Stimulated activated CD4-positive, alpha-beta T cell treated with anti-CD3 and anti-CD28 coated beads, Interleukin-12 subunit alpha, Interleukin-12 subunit beta, amount 100 ng/mL, for 48 hours (primary cell): ENCODE measurements at regions not wholly inside any gene's neighbourhood (a gene's known extent, or its start where the extent isn't known, plus 50 kb on each side); places are given as distances from the start of the nearest gene placed in this dataset.

Experiments used
- DNase-seq, 3 donors: peaks; one replicate each; pipeline ENCODE4 v3.0.0-alpha.2; 2020; ENCODE audit warnings: low read depth in 2 of 3, low spot score in 1 of 3

GRCh38 chr15:46786590-46787285 is 930.6 kb upstream of the SEMA6D start:
- no peak for DNase-seq

DNA sequence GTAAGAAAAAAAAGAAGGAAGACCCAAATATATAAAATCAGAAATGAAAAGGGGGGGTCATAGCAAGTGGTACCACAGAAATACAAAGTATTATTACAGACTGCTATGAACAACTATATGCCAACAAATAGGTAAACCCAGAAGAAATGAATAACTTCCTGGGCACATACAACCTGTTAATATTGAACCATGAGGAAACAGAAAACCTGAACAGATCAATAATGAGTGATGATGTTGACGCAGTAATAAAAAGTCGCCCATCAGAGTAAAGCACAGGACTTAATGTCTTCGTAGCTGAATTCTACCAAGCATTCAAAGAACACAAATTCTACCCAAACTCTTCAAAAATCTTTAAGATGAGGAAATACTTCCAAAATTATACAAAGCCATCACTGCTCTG is 921.6 kb upstream of the SEMA6D start:
- no peak for DNase-seq

DNA sequence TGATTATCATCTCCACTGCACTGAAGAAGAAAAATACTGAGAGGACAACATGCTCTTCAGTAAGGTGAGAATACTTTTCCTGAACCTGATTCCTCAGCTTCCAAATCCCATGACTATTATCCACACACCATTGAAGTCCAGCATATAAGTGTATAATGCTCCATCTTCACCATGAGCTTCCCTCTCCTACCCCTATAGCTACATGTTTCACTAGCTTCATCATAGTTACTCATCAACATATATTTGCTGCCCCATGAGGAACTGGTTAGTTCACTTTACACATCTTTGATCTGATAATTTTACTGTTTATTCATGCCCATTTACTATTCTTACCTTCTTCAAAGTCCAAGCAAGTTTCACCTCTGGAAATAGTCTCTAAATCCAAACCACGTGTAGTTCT is 908.5 kb upstream of the SEMA6D start:
- no peak for DNase-seq

- no peak for DNase-seq
These were observed 902.1 kb upstream of the SEMA6D start for GRCh38 chr15:46815240-46815639.

- no peak for DNase-seq
These were observed 901.5 kb upstream of the SEMA6D start for GRCh38 chr15:46815765-46816164.

DNA sequence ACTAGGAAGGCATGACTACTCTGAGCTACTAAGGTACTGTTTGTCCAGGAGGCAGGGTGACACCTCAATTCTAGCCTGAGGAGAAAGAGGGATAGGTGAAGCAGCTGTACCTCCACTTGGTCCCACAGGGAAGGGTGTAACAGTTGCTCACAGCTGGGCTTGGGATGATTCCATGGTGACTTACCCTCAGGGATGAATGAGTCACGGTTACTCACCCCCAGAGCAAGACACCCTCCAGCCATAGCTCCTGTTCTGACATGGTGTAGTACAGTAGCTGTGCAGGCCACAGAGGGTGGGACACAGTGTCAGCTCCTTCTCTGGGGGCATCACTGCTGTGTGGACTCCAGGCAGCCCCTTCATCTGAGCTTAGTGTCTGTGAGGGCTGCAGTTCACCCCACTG is 868.6 kb upstream of the SEMA6D start:
- DNase-seq: no peak

DNA sequence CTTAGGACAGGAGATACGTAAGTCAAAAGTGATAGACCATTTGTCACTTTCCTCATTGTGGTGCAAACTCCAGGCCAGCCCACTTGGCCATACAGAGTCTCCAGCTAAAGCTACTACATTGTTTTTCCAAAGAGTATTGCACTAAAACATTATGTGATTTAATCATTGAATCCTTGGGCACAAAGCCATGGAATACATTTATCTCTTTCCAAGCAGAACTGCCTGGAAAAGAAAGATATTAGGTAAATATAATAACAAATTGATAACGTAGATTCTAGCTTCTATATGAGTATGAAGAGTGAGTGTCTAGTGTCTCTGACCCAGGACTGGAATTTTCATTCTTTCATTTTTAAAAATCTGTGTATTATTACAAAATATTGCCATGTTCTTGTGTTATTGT is 863.7 kb upstream of the SEMA6D start:
- no peak for DNase-seq

DNA sequence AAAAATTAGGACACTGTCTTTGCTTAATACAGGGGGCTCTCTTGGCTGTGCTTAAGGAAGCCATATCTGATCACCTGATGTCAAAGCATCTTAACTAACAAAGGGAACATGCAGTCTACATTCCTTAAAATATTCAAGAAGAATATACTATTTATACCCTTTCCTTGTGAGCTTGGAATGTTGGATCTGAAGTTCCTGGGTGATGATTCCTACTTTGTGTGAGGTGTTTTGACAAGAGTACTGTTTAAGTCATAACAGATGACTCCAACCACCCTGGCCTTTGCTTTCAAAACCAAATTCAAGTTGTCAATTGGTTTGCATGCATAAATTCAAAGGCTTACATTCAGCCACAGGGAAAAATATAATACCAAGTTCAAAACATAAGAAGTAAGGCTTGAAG is 862.7 kb upstream of the SEMA6D start:
- no peak for DNase-seq

DNA sequence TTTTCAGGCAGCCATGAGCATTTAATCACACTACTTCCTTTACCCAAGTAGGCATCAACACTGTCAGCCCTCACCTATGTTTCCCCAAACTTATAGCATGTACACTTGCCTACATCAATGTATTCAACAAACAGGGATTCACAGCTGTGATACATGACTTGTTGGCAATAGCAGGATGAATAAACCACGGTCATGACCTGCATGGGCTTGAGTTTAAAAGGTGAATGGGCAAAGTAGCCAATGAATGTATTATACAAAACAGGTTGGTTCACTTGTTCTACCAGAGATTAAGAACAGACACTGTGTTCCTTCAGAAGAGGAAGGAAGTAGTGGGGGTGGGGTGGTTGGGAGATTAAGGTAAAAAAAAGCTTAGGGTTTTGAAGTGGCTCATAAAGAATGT is 861.9 kb upstream of the SEMA6D start:
- DNase-seq: no peak

- no peak for DNase-seq
These were observed 860.3 kb upstream of the SEMA6D start for GRCh38 chr15:46856839-46857502.

DNA sequence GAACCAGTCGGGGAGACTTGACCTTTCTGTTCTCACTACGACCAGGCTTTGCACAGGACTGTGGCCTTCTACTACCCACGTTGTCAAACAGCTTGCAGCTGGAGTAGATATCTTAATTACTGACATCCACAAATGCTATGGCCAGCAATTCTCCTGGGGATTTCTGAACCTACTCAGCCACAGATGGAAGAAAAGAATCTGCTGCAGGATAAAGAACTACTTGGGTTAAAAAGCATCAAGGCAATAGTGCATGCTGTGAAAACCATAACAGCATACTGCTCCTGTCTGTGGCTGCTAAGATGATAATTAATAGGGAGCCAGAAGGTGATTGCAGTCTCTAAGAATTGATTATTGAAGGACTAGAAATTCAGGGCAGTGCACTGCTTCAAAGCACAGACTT is 859.2 kb upstream of the SEMA6D start:
- DNase-seq: no peak

GRCh38 chr15:46861796-46862195 is 855.5 kb upstream of the SEMA6D start:
- DNase-seq: no peak

- DNase-seq: no peak
These were observed 852.1 kb upstream of the SEMA6D start for GRCh38 chr15:46865155-46865554.

- no peak for DNase-seq
These were observed 844.9 kb upstream of the SEMA6D start for GRCh38 chr15:46872286-46872980.

GRCh38 chr15:46872981-46873330 is 844.3 kb upstream of the SEMA6D start:
- DNase-seq: no peak

DNA sequence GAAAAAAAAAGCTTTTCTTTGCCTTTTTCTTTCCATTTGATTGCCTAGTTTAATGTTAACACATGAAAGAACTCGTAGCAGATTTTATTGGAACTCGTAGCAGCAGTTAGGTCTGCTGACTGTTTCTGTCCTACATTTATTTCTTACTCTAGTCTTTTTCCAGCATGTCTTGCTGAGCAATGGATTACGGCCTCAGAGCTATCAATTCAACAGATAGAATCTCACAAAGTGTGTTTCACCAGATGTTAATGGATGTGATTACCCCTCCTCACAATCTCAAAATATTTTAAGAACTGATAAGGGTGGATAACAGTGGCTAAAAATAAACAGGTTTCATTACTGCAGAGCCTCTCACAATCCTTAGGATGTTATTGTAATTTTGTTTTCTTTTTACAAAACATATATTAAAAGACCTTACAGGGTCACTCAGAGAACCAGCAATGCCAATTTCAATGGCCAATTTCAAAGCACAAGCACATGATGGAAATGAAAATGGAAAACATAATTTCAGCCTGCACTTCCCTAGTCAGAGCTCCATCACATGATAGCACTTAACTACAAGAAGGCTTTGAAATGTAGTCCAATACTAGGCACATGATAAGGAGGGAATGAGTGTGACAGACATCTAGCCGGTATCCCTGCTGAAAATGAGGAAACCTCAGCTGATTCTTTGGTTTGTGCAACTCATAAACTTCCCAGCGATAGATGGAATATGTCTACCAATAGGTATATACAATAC is 838.1 kb upstream of the SEMA6D start:
- no peak for DNase-seq

DNA sequence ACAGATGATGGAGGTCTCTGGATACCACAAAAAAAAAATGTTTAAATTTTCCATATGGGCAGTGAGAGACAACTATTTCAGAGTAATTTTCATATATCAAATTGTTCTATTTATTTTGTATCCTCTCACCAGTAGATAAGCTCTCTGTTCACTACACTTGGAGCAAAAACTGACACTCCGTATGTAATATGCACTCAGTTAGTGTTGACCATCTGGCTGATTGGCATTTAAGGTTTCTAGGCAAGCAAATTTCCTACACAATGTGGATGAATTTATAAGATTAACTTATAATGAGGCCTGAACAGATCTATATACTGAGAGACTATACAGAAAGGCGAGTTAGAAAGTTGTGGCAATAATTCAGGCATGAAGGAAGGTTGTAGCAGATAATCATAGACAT is 836.5 kb upstream of the SEMA6D start:
- no peak for DNase-seq

GRCh38 chr15:46892621-46893160 is 824.6 kb upstream of the SEMA6D start:
- DNase-seq: no peak

DNA sequence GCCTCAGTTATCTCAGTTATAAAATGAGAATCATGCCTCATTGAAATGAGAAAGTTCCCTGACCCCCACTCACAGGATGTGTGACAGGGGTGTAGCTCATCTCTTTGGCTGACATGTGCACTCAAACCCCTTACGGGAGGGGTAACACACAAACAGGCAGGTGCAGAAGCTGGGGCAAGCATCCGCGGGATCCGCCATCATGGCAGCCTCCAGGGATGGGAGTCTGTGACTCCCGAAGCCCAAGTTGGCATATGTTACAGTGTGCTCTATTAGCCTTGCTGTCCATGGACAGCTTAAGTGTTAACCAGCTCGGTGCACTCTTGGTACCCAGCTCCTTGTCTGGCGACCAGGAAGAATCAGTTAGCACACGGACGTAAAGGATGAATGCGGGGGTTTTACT is 822.7 kb upstream of the SEMA6D start:
- no peak for DNase-seq

- no peak for DNase-seq
These were observed 820.0 kb upstream of the SEMA6D start for GRCh38 chr15:46897266-46897665.

DNA sequence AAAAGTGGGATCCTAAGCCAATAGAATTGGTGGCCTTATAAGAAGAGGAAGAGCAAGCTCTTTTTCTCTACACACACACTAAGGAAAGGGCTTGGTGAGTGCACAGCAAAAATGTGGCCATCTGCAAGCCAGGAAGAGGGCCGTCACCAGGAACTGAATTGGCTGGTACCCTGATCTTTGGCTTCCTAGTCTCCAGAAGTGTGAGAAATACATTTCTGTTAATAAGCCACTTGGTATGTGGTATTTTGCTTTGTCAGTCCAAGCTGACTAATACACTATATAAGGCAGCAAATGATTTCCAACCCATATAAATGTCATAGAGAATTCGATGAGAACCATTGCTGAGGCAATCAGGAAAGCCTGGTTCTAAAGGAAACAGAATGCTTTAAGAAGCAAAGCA is 816.3 kb upstream of the SEMA6D start:
- DNase-seq: no peak
